ENCODE measurements at regions not wholly inside any gene's neighbourhood (a gene's known extent, or its start where the extent isn't known, plus 50 kb on each side); places are given as distances from the start of the nearest gene placed in this dataset.

- H3K27ac Mint-ChIP-seq = no peak overlapping the region
- H3K9me3 Mint-ChIP-seq = peaks cover 13% of the 10 kb centered on the region
- ATAC-seq (no peak), DNase-seq (ENCODE audit: low spot score) (no peak)
- H3K27me3 Mint-ChIP-seq = no peaks in the 10 kb centered on the region
- no peaks in the 10 kb centered on the region for H3K36me3 Mint-ChIP-seq
- H3K4me3 Mint-ChIP-seq = no peak overlapping the region
- H3K4me1 Mint-ChIP-seq (ENCODE audit: low read depth in 2 of 2) = no peaks in the 10 kb centered on the region
Observed at GRCh38 chr5:18850216-18850615, 1137.8 kb downstream of the CDH18 start.

- Mint-ChIP-seq H3K9me3 (peaks cover 8% of the 10 kb centered on the region), H3K4me3 (no peak overlapping the region), H3K4me1 (ENCODE audit: low read depth in 2 of 2) (no peaks in the 10 kb centered on the region), H3K36me3 (no peaks in the 10 kb centered on the region), H3K27ac (no peak overlapping the region), H3K27me3 (no peaks in the 10 kb centered on the region)
- DNase-seq (ENCODE audit: low spot score) (no peak), ATAC-seq (no peak)
Observed at GRCh38 chr5:18872978-18873377, 1115.0 kb downstream of the CDH18 start.

GRCh38 chr5:18876565-18876964, 1111.4 kb downstream of the CDH18 start:
- peaks cover 12% of the 10 kb centered on the region for H3K9me3 Mint-ChIP-seq
- H3K4me3 Mint-ChIP-seq = no peak overlapping the region
- H3K27me3 Mint-ChIP-seq = no peaks in the 10 kb centered on the region
- DNase-seq (ENCODE audit: low spot score) (no peak), ATAC-seq (no peak)
- no peaks in the 10 kb centered on the region for H3K4me1 Mint-ChIP-seq (ENCODE audit: low read depth in 2 of 2)
- H3K36me3 Mint-ChIP-seq = peaks cover 4% of the 10 kb centered on the region
- no peak overlapping the region for H3K27ac Mint-ChIP-seq

- DNase-seq (ENCODE audit: low spot score) = no peak
- Mint-ChIP-seq H3K9me3 (peaks cover 12% of the 10 kb centered on the region), H3K27me3 (no peaks in the 10 kb centered on the region), H3K27ac (no peak overlapping the region), H3K4me3 (no peak overlapping the region), H3K4me1 (ENCODE audit: low read depth in 2 of 2) (no peaks in the 10 kb centered on the region), H3K36me3 (peaks cover 4% of the 10 kb centered on the region)
- ATAC-seq = no peak
Observed at GRCh38 chr5:18881615-18882014, 1106.4 kb downstream of the CDH18 start.

GRCh38 chr5:18882154-18882553, 1105.8 kb downstream of the CDH18 start:
- no peak for ATAC-seq
- no peak for DNase-seq (ENCODE audit: low spot score)
- Mint-ChIP-seq H3K4me1 (ENCODE audit: low read depth in 2 of 2) (no peaks in the 10 kb centered on the region), H3K27ac (no peak overlapping the region), H3K27me3 (no peaks in the 10 kb centered on the region), H3K4me3 (no peak overlapping the region), H3K36me3 (peaks cover 4% of the 10 kb centered on the region), H3K9me3 (peaks cover 12% of the 10 kb centered on the region)

- Mint-ChIP-seq H3K9me3 (peaks cover 29% of the 10 kb centered on the region), H3K4me1 (ENCODE audit: low read depth in 2 of 2) (no peaks in the 10 kb centered on the region), H3K27me3 (no peaks in the 10 kb centered on the region), H3K4me3 (no peak overlapping the region), H3K27ac (no peak overlapping the region), H3K36me3 (peaks cover 6% of the 10 kb centered on the region)
- DNase-seq (ENCODE audit: low spot score) (no peak), ATAC-seq (no peak)
Observed at GRCh38 chr5:18888821-18889220, 1099.2 kb downstream of the CDH18 start.

GRCh38 chr5:18900644-18901043, 1087.4 kb downstream of the CDH18 start:
- Mint-ChIP-seq H3K36me3 (no peaks in the 10 kb centered on the region), H3K27me3 (no peaks in the 10 kb centered on the region), H3K4me3 (no peak overlapping the region), H3K4me1 (ENCODE audit: low read depth in 2 of 2) (no peaks in the 10 kb centered on the region), H3K9me3 (no peaks in the 10 kb centered on the region), H3K27ac (no peak overlapping the region)
- no peak for DNase-seq (ENCODE audit: low spot score)
- ATAC-seq = no peak

GRCh38 chr5:18920966-18921365, 1067.0 kb downstream of the CDH18 start:
- Mint-ChIP-seq H3K36me3 (no peaks in the 10 kb centered on the region), H3K4me3 (no peak overlapping the region), H3K4me1 (ENCODE audit: low read depth in 2 of 2) (no peaks in the 10 kb centered on the region), H3K27ac (no peak overlapping the region), H3K9me3 (peaks cover 13% of the 10 kb centered on the region), H3K27me3 (no peaks in the 10 kb centered on the region)
- DNase-seq (ENCODE audit: low spot score) = no peak
- ATAC-seq = no peak

- no peak overlapping the region for H3K27ac Mint-ChIP-seq
- no peaks in the 10 kb centered on the region for H3K4me1 Mint-ChIP-seq (ENCODE audit: low read depth in 2 of 2)
- H3K27me3 Mint-ChIP-seq = no peaks in the 10 kb centered on the region
- no peak for DNase-seq (ENCODE audit: low spot score)
- H3K9me3 Mint-ChIP-seq = peaks cover 7% of the 10 kb centered on the region
- H3K36me3 Mint-ChIP-seq = no peaks in the 10 kb centered on the region
- H3K4me3 Mint-ChIP-seq = no peak overlapping the region
- no peak for ATAC-seq
Observed at GRCh38 chr5:18932081-18932480, 1055.9 kb downstream of the CDH18 start.

GRCh38 chr5:18944771-18945170, 1043.2 kb downstream of the CDH18 start:
- no peaks in the 10 kb centered on the region for H3K36me3 Mint-ChIP-seq
- H3K27me3 Mint-ChIP-seq = no peaks in the 10 kb centered on the region
- H3K9me3 Mint-ChIP-seq = peaks cover 9% of the 10 kb centered on the region
- no peaks in the 10 kb centered on the region for H3K4me1 Mint-ChIP-seq (ENCODE audit: low read depth in 2 of 2)
- H3K27ac Mint-ChIP-seq = no peak overlapping the region
- ATAC-seq = no peak
- DNase-seq (ENCODE audit: low spot score) = no peak
- H3K4me3 Mint-ChIP-seq = no peak overlapping the region

GRCh38 chr5:18954239-18954638, 1033.8 kb downstream of the CDH18 start:
- no peak overlapping the region for H3K4me3 Mint-ChIP-seq
- H3K4me1 Mint-ChIP-seq (ENCODE audit: low read depth in 2 of 2) = no peaks in the 10 kb centered on the region
- DNase-seq (ENCODE audit: low spot score) (no peak), ATAC-seq (no peak)
- H3K27me3 Mint-ChIP-seq = no peaks in the 10 kb centered on the region
- H3K36me3 Mint-ChIP-seq = no peaks in the 10 kb centered on the region
- no peak overlapping the region for H3K27ac Mint-ChIP-seq
- H3K9me3 Mint-ChIP-seq = peaks cover 13% of the 10 kb centered on the region

GRCh38 chr5:18959535-18959934, 1028.5 kb downstream of the CDH18 start:
- no peak for ATAC-seq
- Mint-ChIP-seq H3K9me3 (peaks cover 6% of the 10 kb centered on the region), H3K4me3 (no peak overlapping the region), H3K27me3 (no peaks in the 10 kb centered on the region), H3K4me1 (ENCODE audit: low read depth in 2 of 2) (no peaks in the 10 kb centered on the region), H3K36me3 (no peaks in the 10 kb centered on the region), H3K27ac (no peak overlapping the region)
- no peak for DNase-seq (ENCODE audit: low spot score)

- DNase-seq (ENCODE audit: low spot score) (no peak), ATAC-seq (no peak)
- no peaks in the 10 kb centered on the region for H3K27me3 Mint-ChIP-seq
- H3K36me3 Mint-ChIP-seq = no peaks in the 10 kb centered on the region
- peaks cover 6% of the 10 kb centered on the region for H3K9me3 Mint-ChIP-seq
- no peak overlapping the region for H3K27ac Mint-ChIP-seq
- no peaks in the 10 kb centered on the region for H3K4me1 Mint-ChIP-seq (ENCODE audit: low read depth in 2 of 2)
- no peak overlapping the region for H3K4me3 Mint-ChIP-seq
Observed at GRCh38 chr5:18961234-18961633, 1026.8 kb downstream of the CDH18 start.

- Mint-ChIP-seq H3K27ac (no peak overlapping the region), H3K9me3 (peaks cover 4% of the 10 kb centered on the region), H3K27me3 (no peaks in the 10 kb centered on the region), H3K36me3 (no peaks in the 10 kb centered on the region), H3K4me1 (ENCODE audit: low read depth in 2 of 2) (no peaks in the 10 kb centered on the region), H3K4me3 (no peak overlapping the region)
- DNase-seq (ENCODE audit: low spot score) (no peak), ATAC-seq (no peak)
Observed at GRCh38 chr5:18965893-18966292, 1022.1 kb downstream of the CDH18 start.

- no peak overlapping the region for H3K4me3 Mint-ChIP-seq
- H3K4me1 Mint-ChIP-seq (ENCODE audit: low read depth in 2 of 2) = no peaks in the 10 kb centered on the region
- H3K36me3 Mint-ChIP-seq = no peaks in the 10 kb centered on the region
- no peak for DNase-seq (ENCODE audit: low spot score)
- H3K9me3 Mint-ChIP-seq = peaks cover 4% of the 10 kb centered on the region
- ATAC-seq = no peak
- H3K27me3 Mint-ChIP-seq = no peaks in the 10 kb centered on the region
- no peak overlapping the region for H3K27ac Mint-ChIP-seq
Observed at GRCh38 chr5:18967637-18968036, 1020.4 kb downstream of the CDH18 start.

All from natural killer cell treated with Interleukin-12 subunit alpha and Interleukin-12 subunit beta and Interleukin-15 and Interleukin-18, amount 100 ng/mL, for 72 hours (primary cell).